NCI-H2029 (cell line): ENCODE measurements at regions not wholly inside any gene's neighbourhood (a gene's known extent, or its start where the extent isn't known, plus 50 kb on each side); places are given as distances from the start of the nearest gene placed in this dataset.
"Not testable (repeated sequence)": the region's sequence is repeated elsewhere in the genome, so short reads cannot be mapped to it uniquely, and the experiment has no call there.

Source experiments
- DNase-seq: peaks from one replicate; lab custom pipeline; 2025; lab: John Stamatoyannopoulos, UW

GRCh38 chr6:6867404-6867799 is 240.4 kb upstream of the RREB1 start:
- no peak for DNase-seq

GRCh38 chr6:6869094-6869493 is 238.7 kb upstream of the RREB1 start:
- DNase-seq, result no peak

- DNase-seq, result no peak
These were observed 236.8 kb upstream of the RREB1 start for GRCh38 chr6:6870921-6871320.

- no peak for DNase-seq
These were observed 235.1 kb upstream of the RREB1 start for GRCh38 chr6:6872459-6873344.

- no peak for DNase-seq
These were observed 234.0 kb upstream of the RREB1 start for GRCh38 chr6:6873778-6874177.

GRCh38 chr6:6875818-6876470 is 231.8 kb upstream of the RREB1 start:
- DNase-seq, result no peak

GRCh38 chr6:6877792-6878191 is 230.0 kb upstream of the RREB1 start:
- DNase-seq, result not testable (repeated sequence)

GRCh38 chr6:6878887-6879585 is 228.7 kb upstream of the RREB1 start:
- no peak for DNase-seq

GRCh38 chr6:6879586-6879974 is 228.2 kb upstream of the RREB1 start:
- DNase-seq, result not testable (repeated sequence)

- DNase-seq, result no peak
These were observed 226.9 kb upstream of the RREB1 start for GRCh38 chr6:6880745-6881437.

GRCh38 chr6:6881438-6882225 is 226.1 kb upstream of the RREB1 start:
- no peak for DNase-seq

- DNase-seq, result no peak
These were observed 225.2 kb upstream of the RREB1 start for GRCh38 chr6:6882592-6882991.

GRCh38 chr6:6883011-6883410 is 224.8 kb upstream of the RREB1 start:
- DNase-seq, result no peak

- no peak for DNase-seq
These were observed 223.6 kb upstream of the RREB1 start for GRCh38 chr6:6884193-6884627.

- DNase-seq, result no peak
These were observed 222.8 kb upstream of the RREB1 start for GRCh38 chr6:6884916-6885315.

GRCh38 chr6:6885521-6886170 is 222.1 kb upstream of the RREB1 start:
- DNase-seq, result peak; percentile 85

GRCh38 chr6:6886171-6886885 is 221.4 kb upstream of the RREB1 start:
- no peak for DNase-seq

GRCh38 chr6:6886886-6887285 is 220.9 kb upstream of the RREB1 start:
- no peak for DNase-seq

- no peak for DNase-seq
These were observed 218.2 kb upstream of the RREB1 start for GRCh38 chr6:6889601-6890000.

GRCh38 chr6:6890400-6890858 is 217.3 kb upstream of the RREB1 start:
- peak; percentile 29 for DNase-seq
